K562 (cell line): ENCODE measurements at regions not wholly inside any gene's neighbourhood (a gene's known extent, or its start where the extent isn't known, plus 50 kb on each side); places are given as distances from the start of the nearest gene placed in this dataset.

Source experiments
- BDP1 ChIP-seq: IDR thresholded peaks from 3 replicates; pipeline ENCODE4 v1.6.1; 2011; ENCODE audit not compliant: insufficient read length, insufficient read depth
- GTF2F1 ChIP-seq: IDR thresholded peaks from 2 replicates; pipeline ENCODE4 v1.6.1; 2011; ENCODE audit warnings: low read depth, low read length, improper control_type of control experiment
- JUNB ChIP-seq: fragments of 450-650 bp; formaldehyde crosslinking; conservative IDR thresholded peaks from 2 replicates; pipeline ENCODE4 v1.4.0; 2020; ENCODE audit warnings: mild to moderate bottlenecking
- TARDBP ChIP-seq: fragments of 450-650 bp; IDR thresholded peaks from 2 replicates; pipeline ENCODE4 v1.6.1; 2016
- ZNF184 ChIP-seq: sonication (generic); formaldehyde crosslinking; IDR thresholded peaks from 2 replicates; pipeline ENCODE4 v1.5.0; 2020; ENCODE audit warnings: missing genetic modification reagents
- TF ChIP-seq, protein P1 (sequence below), 2 experiments: IDR thresholded peaks; 2 replicates each; pipeline ENCODE4 v1.6.1; 2011; ENCODE audit warnings: borderline replicate concordance in 1 of 2, control low read depth in 1 of 2, low read depth in 1 of 2, low read length in 1 of 2, mild to moderate bottlenecking in 1 of 2, mixed read lengths in 1 of 2, moderate library complexity in 1 of 2; ENCODE audit not compliant: insufficient read depth in 1 of 2, insufficient read length in 1 of 2, poor library complexity in 1 of 2, severe bottlenecking in 1 of 2; ENCODE audit errors: extremely low read depth in 1 of 2
- TF ChIP-seq, protein P2 (sequence below), 2 experiments: IDR thresholded peaks in 1 of 2; conservative IDR thresholded peaks in 1 of 2; 2 replicates each; pipeline ENCODE4 v1.6.1; 2016; ENCODE audit warnings: low read depth in 2 of 2, mild to moderate bottlenecking in 1 of 2, missing compliant biosample characterization in 1 of 2, missing genetic modification characterization in 1 of 2, moderate library complexity in 1 of 2
- TF ChIP-seq, protein P3 (sequence below): fragments of 450-650 bp; IDR thresholded peaks from 2 replicates; pipeline ENCODE4 v1.6.1; 2016; ENCODE audit warnings: borderline replicate concordance
- TF ChIP-seq, protein P4 (sequence below): fragments of 250-450 bp; sonication (Bioruptor Pico); IDR thresholded peaks from 2 replicates; pipeline ENCODE4 v1.5.0; 2021
- TF ChIP-seq, protein P5 (sequence below): fragments of 450-650 bp; IDR thresholded peaks from 2 replicates; pipeline ENCODE4 v1.7.1; 2018; ENCODE audit warnings: mild to moderate bottlenecking, low read depth; ENCODE audit not compliant: partially characterized antibody

DNA sequence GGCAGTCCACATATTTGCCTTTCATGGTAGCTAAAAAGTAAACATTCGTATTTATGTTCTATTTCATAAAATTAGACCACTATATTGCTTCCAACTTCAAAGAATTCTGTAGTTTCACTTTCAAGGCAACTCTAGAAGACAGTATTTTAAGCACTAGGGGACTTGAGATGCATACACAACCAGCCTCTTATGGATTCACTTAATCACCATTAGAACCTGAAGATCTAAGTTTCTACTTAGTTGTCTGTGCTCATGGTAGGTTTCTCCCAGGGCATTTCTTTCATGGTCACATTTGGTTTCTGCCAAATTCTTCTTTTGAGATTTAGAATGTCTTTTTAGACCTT is 209.9 kb upstream of the HCCS start:
- TF ChIP-seq GTF2F1 (no peak), ZNF184 (no peak), TARDBP (no peak), JUNB (CRISPR knock-in tag) (no peak), BDP1 (no peak)
- TF ChIP-seq, protein P1, sequence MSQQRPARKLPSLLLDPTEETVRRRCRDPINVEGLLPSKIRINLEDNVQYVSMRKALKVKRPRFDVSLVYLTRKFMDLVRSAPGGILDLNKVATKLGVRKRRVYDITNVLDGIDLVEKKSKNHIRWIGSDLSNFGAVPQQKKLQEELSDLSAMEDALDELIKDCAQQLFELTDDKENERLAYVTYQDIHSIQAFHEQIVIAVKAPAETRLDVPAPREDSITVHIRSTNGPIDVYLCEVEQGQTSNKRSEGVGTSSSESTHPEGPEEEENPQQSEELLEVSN (IDR thresholded peaks at IDR 0.05; ENCODE audit: borderline replicate concordance in 1 of 2, extremely low read depth in 1 of 2, insufficient read depth in 1 of 2, insufficient read length in 1 of 2, low read depth in 1 of 2, low read length in 1 of 2, poor library complexity in 1 of 2, severe bottlenecking in 1 of 2) = no peak
- TF ChIP-seq, protein P2, sequence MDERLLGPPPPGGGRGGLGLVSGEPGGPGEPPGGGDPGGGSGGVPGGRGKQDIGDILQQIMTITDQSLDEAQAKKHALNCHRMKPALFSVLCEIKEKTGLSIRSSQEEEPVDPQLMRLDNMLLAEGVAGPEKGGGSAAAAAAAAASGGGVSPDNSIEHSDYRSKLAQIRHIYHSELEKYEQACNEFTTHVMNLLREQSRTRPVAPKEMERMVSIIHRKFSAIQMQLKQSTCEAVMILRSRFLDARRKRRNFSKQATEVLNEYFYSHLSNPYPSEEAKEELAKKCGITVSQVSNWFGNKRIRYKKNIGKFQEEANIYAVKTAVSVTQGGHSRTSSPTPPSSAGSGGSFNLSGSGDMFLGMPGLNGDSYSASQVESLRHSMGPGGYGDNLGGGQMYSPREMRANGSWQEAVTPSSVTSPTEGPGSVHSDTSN (CRISPR knock-in tag; IDR thresholded peaks at IDR 0.05; ENCODE audit: low read depth) = no peak
- TF ChIP-seq, protein P2 (tag; conservative IDR thresholded peaks at IDR 0.05; ENCODE audit: low read depth) = no peak
- TF ChIP-seq, protein P3, sequence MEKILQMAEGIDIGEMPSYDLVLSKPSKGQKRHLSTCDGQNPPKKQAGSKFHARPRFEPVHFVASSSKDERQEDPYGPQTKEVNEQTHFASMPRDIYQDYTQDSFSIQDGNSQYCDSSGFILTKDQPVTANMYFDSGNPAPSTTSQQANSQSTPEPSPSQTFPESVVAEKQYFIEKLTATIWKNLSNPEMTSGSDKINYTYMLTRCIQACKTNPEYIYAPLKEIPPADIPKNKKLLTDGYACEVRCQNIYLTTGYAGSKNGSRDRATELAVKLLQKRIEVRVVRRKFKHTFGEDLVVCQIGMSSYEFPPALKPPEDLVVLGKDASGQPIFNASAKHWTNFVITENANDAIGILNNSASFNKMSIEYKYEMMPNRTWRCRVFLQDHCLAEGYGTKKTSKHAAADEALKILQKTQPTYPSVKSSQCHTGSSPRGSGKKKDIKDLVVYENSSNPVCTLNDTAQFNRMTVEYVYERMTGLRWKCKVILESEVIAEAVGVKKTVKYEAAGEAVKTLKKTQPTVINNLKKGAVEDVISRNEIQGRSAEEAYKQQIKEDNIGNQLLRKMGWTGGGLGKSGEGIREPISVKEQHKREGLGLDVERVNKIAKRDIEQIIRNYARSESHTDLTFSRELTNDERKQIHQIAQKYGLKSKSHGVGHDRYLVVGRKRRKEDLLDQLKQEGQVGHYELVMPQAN = no peak
- TF ChIP-seq, protein P4, sequence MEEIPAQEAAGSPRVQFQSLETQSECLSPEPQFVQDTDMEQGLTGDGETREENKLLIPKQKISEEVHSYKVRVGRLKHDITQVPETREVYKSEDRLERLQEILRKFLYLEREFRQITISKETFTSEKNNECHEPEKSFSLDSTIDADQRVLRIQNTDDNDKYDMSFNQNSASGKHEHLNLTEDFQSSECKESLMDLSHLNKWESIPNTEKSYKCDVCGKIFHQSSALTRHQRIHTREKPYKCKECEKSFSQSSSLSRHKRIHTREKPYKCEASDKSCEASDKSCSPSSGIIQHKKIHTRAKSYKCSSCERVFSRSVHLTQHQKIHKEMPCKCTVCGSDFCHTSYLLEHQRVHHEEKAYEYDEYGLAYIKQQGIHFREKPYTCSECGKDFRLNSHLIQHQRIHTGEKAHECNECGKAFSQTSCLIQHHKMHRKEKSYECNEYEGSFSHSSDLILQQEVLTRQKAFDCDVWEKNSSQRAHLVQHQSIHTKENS (CRISPR knock-in tag) = no peak
- TF ChIP-seq, protein P5, sequence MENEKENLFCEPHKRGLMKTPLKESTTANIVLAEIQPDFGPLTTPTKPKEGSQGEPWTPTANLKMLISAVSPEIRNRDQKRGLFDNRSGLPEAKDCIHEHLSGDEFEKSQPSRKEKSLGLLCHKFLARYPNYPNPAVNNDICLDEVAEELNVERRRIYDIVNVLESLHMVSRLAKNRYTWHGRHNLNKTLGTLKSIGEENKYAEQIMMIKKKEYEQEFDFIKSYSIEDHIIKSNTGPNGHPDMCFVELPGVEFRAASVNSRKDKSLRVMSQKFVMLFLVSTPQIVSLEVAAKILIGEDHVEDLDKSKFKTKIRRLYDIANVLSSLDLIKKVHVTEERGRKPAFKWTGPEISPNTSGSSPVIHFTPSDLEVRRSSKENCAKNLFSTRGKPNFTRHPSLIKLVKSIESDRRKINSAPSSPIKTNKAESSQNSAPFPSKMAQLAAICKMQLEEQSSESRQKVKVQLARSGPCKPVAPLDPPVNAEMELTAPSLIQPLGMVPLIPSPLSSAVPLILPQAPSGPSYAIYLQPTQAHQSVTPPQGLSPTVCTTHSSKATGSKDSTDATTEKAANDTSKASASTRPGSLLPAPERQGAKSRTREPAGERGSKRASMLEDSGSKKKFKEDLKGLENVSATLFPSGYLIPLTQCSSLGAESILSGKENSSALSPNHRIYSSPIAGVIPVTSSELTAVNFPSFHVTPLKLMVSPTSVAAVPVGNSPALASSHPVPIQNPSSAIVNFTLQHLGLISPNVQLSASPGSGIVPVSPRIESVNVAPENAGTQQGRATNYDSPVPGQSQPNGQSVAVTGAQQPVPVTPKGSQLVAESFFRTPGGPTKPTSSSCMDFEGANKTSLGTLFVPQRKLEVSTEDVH = no peak
